Parathyroid adenoma (tissue), 2 donors: ENCODE measurements at regions not wholly inside any gene's neighbourhood (a gene's known extent, or its start where the extent isn't known, plus 50 kb on each side); places are given as distances from the start of the nearest gene placed in this dataset.
A peak's percentile ranks its signal among the peaks of the same experiment; 100 is the strongest.

Experiments used
- H2AFZ ChIP-seq: fragments of 300-600 bp; sonication (generic); one replicate; pipeline ENCODE4 v1.7.0; 2017; ENCODE audit warnings: antibody characterized with exemption, mild to moderate bottlenecking
- H3K27ac ChIP-seq: fragments of 300-600 bp; sonication (generic); one replicate; pipeline ENCODE4 v1.7.0; 2017
- H3K27me3 ChIP-seq: fragments of 300-600 bp; sonication (generic); one replicate; pipeline ENCODE4 v1.7.0; 2017; ENCODE audit warnings: low read length; ENCODE audit not compliant: control insufficient read depth, insufficient read depth
- H3K36me3 ChIP-seq: fragments of 300-600 bp; sonication (generic); one replicate; pipeline ENCODE4 v1.7.0; 2017; ENCODE audit warnings: low read length; ENCODE audit not compliant: control insufficient read depth, insufficient read depth
- H3K4me1 ChIP-seq: fragments of 300-600 bp; sonication (generic); one replicate; pipeline ENCODE4 v1.7.0; 2017; ENCODE audit warnings: control low read depth
- H3K4me2 ChIP-seq: fragments of 300-600 bp; sonication (generic); one replicate; pipeline ENCODE4 v1.7.0; 2017; ENCODE audit warnings: low read length
- H3K4me3 ChIP-seq: fragments of 300-600 bp; sonication (generic); one replicate; pipeline ENCODE4 v1.7.0; 2017; ENCODE audit warnings: low read depth, low read length
- H3K79me2 ChIP-seq: fragments of 300-600 bp; sonication (generic); one replicate; pipeline ENCODE4 v1.7.0; 2017; ENCODE audit warnings: control low read depth
- H3K9ac ChIP-seq: fragments of 300-600 bp; sonication (generic); one replicate; pipeline ENCODE4 v1.7.0; 2017; ENCODE audit warnings: mild to moderate bottlenecking
- H3K9me3 ChIP-seq: fragments of 300-600 bp; sonication (generic); one replicate; pipeline ENCODE4 v1.7.0; 2017; ENCODE audit warnings: low read length; ENCODE audit not compliant: control insufficient read depth
- TF ChIP-seq, protein P1 (sequence below): fragments of 300-600 bp; sonication (generic); IDR thresholded peaks from one replicate; pipeline ENCODE4 v1.7.0; 2017; ENCODE audit warnings: antibody characterized with exemption, mild to moderate bottlenecking
- donor health status: primary hyperparathyroidism.

GRCh38 chr12:81010641-81011040 lies 67.2 kb upstream of the ACSS3 start:
- no peak overlapping the region for H3K27ac ChIP-seq
- no peaks in the 10 kb centered on the region for H3K36me3 ChIP-seq
- H3K27me3 ChIP-seq = no peaks in the 10 kb centered on the region
- no peak overlapping the region for H3K9ac ChIP-seq
- no peak overlapping the region for H3K4me3 ChIP-seq
- no peaks in the 10 kb centered on the region for H3K79me2 ChIP-seq
- no peak overlapping the region for H2AFZ ChIP-seq
- no peaks in the 10 kb centered on the region for H3K9me3 ChIP-seq
- H3K4me2 ChIP-seq = no peak overlapping the region
- TF ChIP-seq, protein P1, sequence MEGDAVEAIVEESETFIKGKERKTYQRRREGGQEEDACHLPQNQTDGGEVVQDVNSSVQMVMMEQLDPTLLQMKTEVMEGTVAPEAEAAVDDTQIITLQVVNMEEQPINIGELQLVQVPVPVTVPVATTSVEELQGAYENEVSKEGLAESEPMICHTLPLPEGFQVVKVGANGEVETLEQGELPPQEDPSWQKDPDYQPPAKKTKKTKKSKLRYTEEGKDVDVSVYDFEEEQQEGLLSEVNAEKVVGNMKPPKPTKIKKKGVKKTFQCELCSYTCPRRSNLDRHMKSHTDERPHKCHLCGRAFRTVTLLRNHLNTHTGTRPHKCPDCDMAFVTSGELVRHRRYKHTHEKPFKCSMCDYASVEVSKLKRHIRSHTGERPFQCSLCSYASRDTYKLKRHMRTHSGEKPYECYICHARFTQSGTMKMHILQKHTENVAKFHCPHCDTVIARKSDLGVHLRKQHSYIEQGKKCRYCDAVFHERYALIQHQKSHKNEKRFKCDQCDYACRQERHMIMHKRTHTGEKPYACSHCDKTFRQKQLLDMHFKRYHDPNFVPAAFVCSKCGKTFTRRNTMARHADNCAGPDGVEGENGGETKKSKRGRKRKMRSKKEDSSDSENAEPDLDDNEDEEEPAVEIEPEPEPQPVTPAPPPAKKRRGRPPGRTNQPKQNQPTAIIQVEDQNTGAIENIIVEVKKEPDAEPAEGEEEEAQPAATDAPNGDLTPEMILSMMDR = no peak
- no peaks in the 10 kb centered on the region for H3K4me1 ChIP-seq

DNA sequence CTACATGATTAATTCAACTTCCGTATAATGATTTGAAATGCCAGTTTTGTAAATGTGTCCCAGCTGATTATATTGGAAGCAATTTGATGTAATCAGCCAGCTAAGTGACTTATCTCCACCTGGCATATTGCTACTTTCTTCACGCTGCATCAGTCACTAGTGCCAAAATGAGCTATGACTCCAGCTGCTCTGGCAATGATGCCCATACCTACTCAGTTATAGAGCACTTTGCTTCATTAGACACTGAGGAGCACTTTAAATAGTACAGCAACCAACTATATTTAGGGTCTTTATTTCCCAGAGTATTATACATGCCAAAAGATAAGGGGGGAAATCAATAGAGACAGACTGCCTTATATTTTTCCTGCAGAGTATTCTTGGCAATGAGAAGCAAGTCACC lies 67.9 kb upstream of the LIN7A start:
- H3K27ac ChIP-seq = no peak overlapping the region
- no peaks in the 10 kb centered on the region for H3K36me3 ChIP-seq
- H3K4me2 ChIP-seq = no peak overlapping the region
- no peak overlapping the region for H3K4me3 ChIP-seq
- H3K9ac ChIP-seq = no peak overlapping the region
- TF ChIP-seq, protein P1 = no peak
- no peaks in the 10 kb centered on the region for H3K9me3 ChIP-seq
- H3K79me2 ChIP-seq = no peaks in the 10 kb centered on the region
- no peaks in the 10 kb centered on the region for H3K27me3 ChIP-seq
- H3K4me1 ChIP-seq = no peaks in the 10 kb centered on the region
- no peak overlapping the region for H2AFZ ChIP-seq

- Histone ChIP-seq H3K27ac (no peak overlapping the region), H3K36me3 (no peaks in the 10 kb centered on the region), H3K4me3 (no peak overlapping the region), H3K4me1 (no peaks in the 10 kb centered on the region), H2AFZ (no peak overlapping the region), H3K27me3 (no peaks in the 10 kb centered on the region), H3K79me2 (no peaks in the 10 kb centered on the region), H3K4me2 (no peak overlapping the region), H3K9ac (no peak overlapping the region), H3K9me3 (no peaks in the 10 kb centered on the region)
- TF ChIP-seq, protein P1 = no peak
Measured at GRCh38 chr12:81000831-81001230, 63.1 kb upstream of the LIN7A start.

DNA sequence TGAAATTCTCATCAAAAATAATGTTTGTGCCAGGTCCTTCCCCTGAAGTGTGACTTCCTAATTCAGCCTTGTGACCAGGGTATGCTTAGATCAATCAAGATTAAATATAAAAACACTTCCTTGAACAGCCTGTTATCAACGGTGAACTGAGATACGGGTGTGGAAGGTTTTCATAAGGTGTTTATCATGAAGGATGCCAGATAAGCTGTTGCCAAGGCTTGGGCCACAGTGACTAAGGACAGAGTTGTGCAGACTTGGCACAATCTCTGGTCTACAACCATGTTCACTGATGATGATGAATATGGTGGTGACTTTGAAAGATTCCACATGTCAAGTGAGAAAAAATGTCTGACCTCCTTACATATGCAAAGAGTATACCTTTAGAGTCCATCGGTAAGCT lies 51.3 kb upstream of the LIN7A start:
- no peak overlapping the region for H3K27ac ChIP-seq
- TF ChIP-seq, protein P1 = no peak

More for the DNA sequence above, 51.3 kb upstream of the LIN7A start:
- Histone ChIP-seq H3K36me3 (no peaks in the 10 kb centered on the region), H3K4me1 (no peaks in the 10 kb centered on the region), H3K4me2 (no peak overlapping the region), H3K9ac (no peak overlapping the region), H3K79me2 (no peaks in the 10 kb centered on the region), H3K4me3 (no peak overlapping the region), H3K27me3 (no peaks in the 10 kb centered on the region), H3K9me3 (no peaks in the 10 kb centered on the region), H2AFZ (peak overlapping the region; percentile 39)
